Fibroblast of lung (primary cell): ENCODE measurements at regions not wholly inside any gene's neighbourhood (a gene's known extent, or its start where the extent isn't known, plus 50 kb on each side); places are given as distances from the start of the nearest gene placed in this dataset.

Experiments used
- CTCF ChIP-seq, 2 donors: IDR thresholded peaks in 1 of 2; conservative IDR thresholded peaks in 1 of 2; 1 replicate in 1 of 2; 2 replicates in 1 of 2; pipeline ENCODE4 v1.5.1; 2011 to 2012; ENCODE audit warnings: low read length in 2 of 2, control low read depth in 1 of 2, inconsistent platforms in 1 of 2, low read depth in 1 of 2, mild to moderate bottlenecking in 1 of 2
- EZH2 ChIP-seq: IDR thresholded peaks from 2 replicates; pipeline ENCODE4 v1.5.1; 2012; ENCODE audit warnings: low read length, control low read depth, mild to moderate bottlenecking; ENCODE audit errors: missing control alignments

GRCh38 chr1:181992072-181992471 lies 69.4 kb downstream of the ZNF648 start:
- TF ChIP-seq CTCF (conservative IDR thresholded peaks at IDR 0.05 in 1 of 2, IDR thresholded peaks at IDR 0.05 in 1 of 2; ENCODE audit: low read depth in 1 of 2, low read length in 2 of 2) (no peak), EZH2 (no peak)
